Posterior cingulate gyrus (tissue), 11 donors: ENCODE measurements at regions not wholly inside any gene's neighbourhood (a gene's known extent, or its start where the extent isn't known, plus 50 kb on each side); places are given as distances from the start of the nearest gene placed in this dataset.

Experiments
- DNase-seq, 10 donors: peaks; one replicate each; pipeline versions ENCODE4 v3.0.0 to v3.0.0-alpha.2; 2020 to 2021; ENCODE audit warnings: mixed read lengths in 3 of 10
- intact Hi-C: fragments of 100-400 bp; cut with DNase I; formaldehyde crosslinking; loops from one replicate; pipeline ENCODE4 v1.15.1; 2023

DNA sequence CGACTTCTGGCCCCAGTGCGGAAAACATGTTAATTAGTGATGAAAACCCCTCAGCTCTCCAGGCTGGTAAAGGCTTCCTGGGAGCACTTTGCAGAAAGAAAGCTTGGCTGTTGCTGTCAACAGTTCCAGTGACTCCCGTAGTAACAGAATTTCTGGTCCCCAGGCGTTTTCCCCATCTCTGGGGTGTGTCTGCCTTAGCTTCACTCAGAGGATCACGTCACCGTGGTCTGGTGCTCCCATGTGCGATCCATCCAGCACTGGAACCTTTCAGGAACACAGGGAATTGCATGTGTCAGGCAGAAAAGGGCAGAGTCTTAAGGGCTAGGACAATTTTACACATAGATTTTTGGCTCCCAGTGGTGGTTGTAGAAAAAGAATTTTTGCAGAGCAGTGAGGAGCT, 470.4 kb upstream of the USP24 start:
- intact Hi-C loops: no loop called here
- DNase-seq: no peak

DNA sequence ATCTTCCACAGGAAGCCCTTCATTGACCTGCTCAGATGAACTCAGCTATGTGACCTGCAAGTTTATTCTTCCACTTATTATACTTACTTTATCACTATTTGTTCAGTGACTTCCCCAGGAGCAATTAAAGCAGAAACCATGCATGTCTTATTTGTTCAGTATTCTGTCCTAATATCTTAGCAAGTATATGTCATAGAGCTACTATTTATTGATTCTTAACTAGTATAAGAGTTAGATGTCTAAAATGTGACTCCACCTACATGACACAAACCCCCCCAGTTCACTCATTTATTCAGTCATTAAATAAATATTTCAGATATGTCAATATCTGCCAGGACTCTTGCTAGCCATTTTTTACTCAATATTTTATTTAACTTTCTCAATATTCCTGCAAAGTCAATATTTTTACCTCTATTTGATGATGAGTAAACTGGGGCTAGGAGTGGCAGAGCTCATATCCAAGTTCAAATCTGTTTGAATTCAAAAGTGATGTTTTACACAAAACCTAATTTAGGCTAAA, 469.0 kb upstream of the USP24 start:
- no peak for DNase-seq
- intact Hi-C loops: no loop called here

- intact Hi-C loops: no loop called here
Measured at GRCh38 chr1:55682198-55682597, 467.0 kb upstream of the USP24 start.

GRCh38 chr1:55679971-55680370, 464.8 kb upstream of the USP24 start:
- intact Hi-C loops: loop anchor here (10.0 kb wide), 1 partner anchor 905 kb away; no protein-coding TSS in a partner anchor
- no peak for DNase-seq

More at GRCh38 chr1:55682198-55682597, 467.0 kb upstream of the USP24 start:
- DNase-seq: no peak

DNA sequence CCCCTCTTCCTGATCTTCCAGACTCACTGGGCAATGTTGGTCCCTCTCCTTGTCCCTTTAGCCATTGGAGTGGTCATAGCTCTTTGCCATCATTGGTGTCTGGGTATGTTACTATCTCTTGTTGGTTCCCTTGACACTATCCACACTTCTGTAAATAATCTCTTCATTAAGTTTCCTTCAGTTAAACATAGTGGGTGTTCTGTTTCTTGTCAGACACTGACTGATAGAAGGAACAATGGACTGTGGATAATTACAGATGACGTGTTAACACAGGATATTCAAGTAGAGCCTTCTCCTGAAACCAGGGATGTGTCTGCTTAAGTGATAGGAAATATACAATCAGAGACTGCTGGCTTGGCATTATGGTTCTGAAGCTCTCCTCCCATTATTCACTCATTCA, 458.3 kb upstream of the USP24 start:
- intact Hi-C loops: loop anchor here (10.0 kb wide), 1 partner anchor 911 kb away; no protein-coding TSS in a partner anchor
- no peak for DNase-seq

GRCh38 chr1:55670331-55671082, 455.3 kb upstream of the USP24 start:
- no peak for DNase-seq
- intact Hi-C loops: loop anchor here (10.0 kb wide), 1 partner anchor 914 kb away; no protein-coding TSS in a partner anchor

DNA sequence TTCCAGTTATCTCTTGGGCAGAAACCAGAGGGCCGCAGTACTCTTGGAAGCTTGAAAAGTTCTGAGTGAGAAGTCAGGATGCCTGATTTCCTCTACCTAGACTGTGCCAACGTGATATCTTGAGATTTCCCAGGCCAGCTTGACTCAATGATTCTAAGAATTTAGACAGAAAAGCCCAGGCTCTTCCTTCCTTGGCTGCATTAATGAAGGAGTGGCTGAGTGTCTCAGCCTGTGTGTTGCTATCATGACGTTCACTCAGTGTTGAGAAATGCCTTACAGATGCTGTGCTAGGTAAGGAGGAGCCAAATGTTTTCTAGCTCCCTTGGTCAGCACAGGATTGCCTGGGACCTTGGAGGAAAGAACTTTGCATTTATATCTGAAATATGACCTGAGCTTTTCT, 454.1 kb upstream of the USP24 start:
- DNase-seq: no peak
- intact Hi-C loops: no loop called here

DNA sequence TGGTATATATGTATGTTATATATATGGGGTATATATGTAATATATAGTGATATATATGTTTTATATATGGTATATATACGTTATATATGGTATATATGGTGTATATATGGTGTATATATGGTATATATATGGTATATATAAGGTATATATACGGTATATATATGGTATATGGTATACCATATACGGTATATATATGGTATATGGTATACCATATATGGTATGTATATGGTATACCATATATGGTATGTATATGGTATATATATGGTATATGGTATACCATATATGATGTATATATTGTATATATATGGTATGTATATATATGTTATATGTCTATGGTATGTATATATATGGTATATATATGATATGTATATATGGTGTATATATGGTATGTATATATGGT, 447.7 kb upstream of the USP24 start:
- DNase-seq: no peak
- intact Hi-C loops: no loop called here

DNA sequence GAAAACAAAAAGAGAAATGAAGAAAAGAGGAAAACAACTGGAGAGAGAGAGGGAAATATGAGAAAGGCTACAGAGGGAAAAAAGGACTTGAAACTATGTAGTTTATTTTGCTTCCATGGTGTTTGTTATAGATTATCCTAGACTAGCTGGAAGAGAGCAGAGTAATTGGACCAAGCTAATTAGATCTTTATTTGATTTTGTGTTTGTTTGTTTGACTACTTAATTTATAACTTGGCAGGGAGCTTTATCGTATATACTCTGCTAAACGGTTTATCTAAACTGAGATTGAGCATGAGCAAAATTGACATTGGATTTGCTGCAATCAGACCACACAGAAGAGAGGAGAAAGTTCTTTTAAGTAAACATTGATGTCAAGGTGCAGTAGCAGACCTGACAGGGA, 443.8 kb upstream of the USP24 start:
- no peak for DNase-seq
- intact Hi-C loops: no loop called here

- no peak for DNase-seq
- intact Hi-C loops: no loop called here
Measured at GRCh38 chr1:55654750-55655149, 439.6 kb upstream of the USP24 start.

GRCh38 chr1:55654171-55654570, 439.0 kb upstream of the USP24 start:
- no peak for DNase-seq
- intact Hi-C loops: no loop called here

- peak in 2 of 10 donors; percentile 8 to 11 for DNase-seq
- intact Hi-C loops: no loop called here
Measured at GRCh38 chr1:55650444-55650843, 435.3 kb upstream of the USP24 start.

GRCh38 chr1:55646181-55646580, 431.0 kb upstream of the USP24 start:
- no peak for DNase-seq
- intact Hi-C loops: no loop called here

DNA sequence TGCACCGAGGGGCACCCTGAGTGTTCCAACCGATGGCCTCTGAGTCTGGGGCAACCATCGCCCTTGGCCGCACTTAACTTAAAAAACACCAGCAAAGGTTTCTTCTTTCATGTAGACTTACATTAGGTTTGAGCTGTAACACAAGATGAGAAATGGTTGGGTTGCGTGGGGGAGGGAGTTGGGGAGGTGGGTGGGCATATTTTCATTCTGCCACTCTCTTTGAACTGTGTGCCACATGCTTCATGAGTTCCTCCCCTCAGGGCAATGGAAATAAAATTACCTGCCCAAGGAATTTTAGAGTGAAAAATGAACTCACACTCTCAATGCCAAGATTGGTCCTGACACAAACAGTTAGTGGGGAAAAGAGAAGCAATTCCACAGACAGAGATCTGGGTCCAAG, 430.1 kb upstream of the USP24 start:
- no peak for DNase-seq

GRCh38 chr1:55641947-55642346, 426.8 kb upstream of the USP24 start:
- no peak for DNase-seq
- intact Hi-C loops: no loop called here

More for the DNA sequence above, 430.1 kb upstream of the USP24 start:
- intact Hi-C loops: no loop called here

- peak in 9 of 10 donors; percentile 14 to 92 (median 57) for DNase-seq
- intact Hi-C loops: no loop called here
Measured at GRCh38 chr1:55640708-55641473, 425.7 kb upstream of the USP24 start.

DNA sequence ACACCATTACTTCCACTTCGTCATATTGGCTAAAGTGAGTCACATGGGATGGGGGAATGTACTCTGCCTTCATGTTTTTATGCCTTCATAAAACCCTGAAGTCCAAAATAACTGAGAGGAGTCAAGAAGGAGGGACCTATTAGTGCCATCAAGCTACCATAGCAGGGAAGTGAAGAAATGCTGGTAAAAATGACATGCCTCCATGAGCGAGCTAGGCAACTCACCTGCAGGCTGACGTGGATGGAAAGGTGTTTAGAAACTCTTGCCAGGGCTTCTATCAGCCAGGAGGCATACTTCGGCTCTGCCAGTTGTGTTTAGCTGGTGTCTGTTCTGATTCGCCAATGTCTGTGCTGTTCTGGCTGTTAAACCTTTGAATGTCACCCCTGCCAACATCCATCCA, 424.4 kb upstream of the USP24 start:
- intact Hi-C loops: no loop called here

DNA sequence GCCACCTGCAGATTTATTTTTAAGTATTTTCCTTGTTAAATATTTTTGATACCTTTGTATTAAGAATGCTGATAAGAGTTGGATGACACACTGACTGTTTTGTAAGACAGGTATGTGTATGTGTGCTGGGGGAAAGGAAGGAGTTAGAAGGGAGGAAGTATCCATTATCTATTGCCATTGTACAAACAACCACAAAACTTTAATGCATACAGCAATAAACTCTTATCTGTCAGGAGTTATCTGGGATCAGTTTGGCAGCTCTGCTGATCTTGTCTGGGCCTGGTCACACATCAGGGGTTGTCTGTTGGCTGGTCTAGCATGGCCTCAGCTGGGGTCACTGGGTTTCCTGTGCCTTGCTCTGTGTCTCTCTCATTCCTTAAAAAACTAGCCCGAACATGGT, 423.9 kb upstream of the USP24 start:
- intact Hi-C loops: no loop called here
- DNase-seq: no peak

More for the DNA sequence above, 424.4 kb upstream of the USP24 start:
- no peak for DNase-seq

GRCh38 chr1:55636696-55637095, 421.5 kb upstream of the USP24 start:
- DNase-seq: no peak
- intact Hi-C loops: no loop called here

DNA sequence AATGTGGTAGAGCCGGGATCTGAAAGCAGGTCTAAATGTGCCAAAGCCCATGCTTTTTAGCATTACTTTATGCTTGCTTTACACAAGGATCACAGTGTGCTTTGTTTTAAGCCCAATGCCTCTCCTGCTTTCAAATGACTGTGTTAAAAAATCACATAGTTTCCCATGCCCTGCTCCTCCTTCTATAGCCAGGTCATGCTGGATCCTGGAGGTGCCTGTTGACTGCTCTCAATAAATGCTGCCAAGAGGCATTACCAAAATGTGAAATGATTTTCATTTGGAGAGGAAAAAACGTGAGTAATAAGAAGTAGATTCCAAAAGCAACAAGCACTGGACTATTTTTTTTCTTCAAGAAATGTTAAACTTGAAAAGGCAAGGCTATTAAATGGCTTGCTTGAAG, 420.7 kb upstream of the USP24 start:
- intact Hi-C loops: no loop called here

GRCh38 chr1:55634516-55634915, 419.4 kb upstream of the USP24 start:
- intact Hi-C loops: no loop called here
- no peak for DNase-seq

More for the DNA sequence above, 420.7 kb upstream of the USP24 start:
- no peak for DNase-seq

GRCh38 chr1:55632906-55633305, 417.7 kb upstream of the USP24 start:
- DNase-seq: no peak
- intact Hi-C loops: no loop called here
